Activated CD4-positive, alpha-beta T cell treated with anti-CD3 and anti-CD28 coated beads, Interleukin-10, Interleukin-2, amounts not matched to agents 100 ng/mL and 50 ng/mL, durations not matched to agents 16 hours and 8 hours (primary cell): ENCODE measurements at regions not wholly inside any gene's neighbourhood (a gene's known extent, or its start where the extent isn't known, plus 50 kb on each side); places are given as distances from the start of the nearest gene placed in this dataset.
"Not testable (repeated sequence)": the region's sequence is repeated elsewhere in the genome, so short reads cannot be mapped to it uniquely, and the experiment has no call there.

ENCODE experiments used
- DNase-seq: peaks from one replicate; pipeline ENCODE4 v3.0.0-alpha.2; 2020

- DNase-seq: not testable (repeated sequence)
Observed at GRCh38 chr16:32842844-32843243, 166.9 kb upstream of the TP53TG3 start.

- DNase-seq: not testable (repeated sequence)
Observed at GRCh38 chr16:32807280-32807679, 131.3 kb upstream of the TP53TG3 start.

GRCh38 chr16:32805639-32806038, 129.7 kb upstream of the TP53TG3 start:
- not testable (repeated sequence) for DNase-seq
